ENCODE measurements at regions not wholly inside any gene's neighbourhood (a gene's known extent, or its start where the extent isn't known, plus 50 kb on each side); places are given as distances from the start of the nearest gene placed in this dataset.

GRCh38 chr9:108645520-108645919 lies 210.3 kb downstream of the ACTL7B start:
- no peak for DNase-seq (ENCODE audit: low spot score)
- no peak overlapping the region for H3K27ac ChIP-seq
- no peak overlapping the region for H2AFZ ChIP-seq
- no peaks in the 10 kb centered on the region for H3K36me3 ChIP-seq (replicated peaks; ENCODE audit: insufficient read depth, low read depth)
- H3K4me1 ChIP-seq (ENCODE audit: insufficient read depth), result no peaks in the 10 kb centered on the region
- H3K79me2 ChIP-seq, result no peaks in the 10 kb centered on the region
- no peaks in the 10 kb centered on the region for H3K27me3 ChIP-seq
- TF ChIP-seq EZH2phosphoT487 (IDR thresholded peaks at IDR 0.05; ENCODE audit: low read depth, severe bottlenecking, unreplicated experiment) (no peak), EZH2 (IDR thresholded peaks at IDR 0.05; ENCODE audit: borderline replicate concordance) (no peak)
- TF ChIP-seq, protein P1, sequence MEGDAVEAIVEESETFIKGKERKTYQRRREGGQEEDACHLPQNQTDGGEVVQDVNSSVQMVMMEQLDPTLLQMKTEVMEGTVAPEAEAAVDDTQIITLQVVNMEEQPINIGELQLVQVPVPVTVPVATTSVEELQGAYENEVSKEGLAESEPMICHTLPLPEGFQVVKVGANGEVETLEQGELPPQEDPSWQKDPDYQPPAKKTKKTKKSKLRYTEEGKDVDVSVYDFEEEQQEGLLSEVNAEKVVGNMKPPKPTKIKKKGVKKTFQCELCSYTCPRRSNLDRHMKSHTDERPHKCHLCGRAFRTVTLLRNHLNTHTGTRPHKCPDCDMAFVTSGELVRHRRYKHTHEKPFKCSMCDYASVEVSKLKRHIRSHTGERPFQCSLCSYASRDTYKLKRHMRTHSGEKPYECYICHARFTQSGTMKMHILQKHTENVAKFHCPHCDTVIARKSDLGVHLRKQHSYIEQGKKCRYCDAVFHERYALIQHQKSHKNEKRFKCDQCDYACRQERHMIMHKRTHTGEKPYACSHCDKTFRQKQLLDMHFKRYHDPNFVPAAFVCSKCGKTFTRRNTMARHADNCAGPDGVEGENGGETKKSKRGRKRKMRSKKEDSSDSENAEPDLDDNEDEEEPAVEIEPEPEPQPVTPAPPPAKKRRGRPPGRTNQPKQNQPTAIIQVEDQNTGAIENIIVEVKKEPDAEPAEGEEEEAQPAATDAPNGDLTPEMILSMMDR (IDR thresholded peaks at IDR 0.05; ENCODE audit: poor library complexity), result no peak
- 60% methylated on average over 6 of the region's 6 CpGs for WGBS (ENCODE audit: low lambda C conversion rate, missing lambda C conversion rate)
- H3K4me2 ChIP-seq, result no peak overlapping the region
- H3K9me3 ChIP-seq (ENCODE audit: low read depth), result no peaks in the 10 kb centered on the region
- no peaks in the 10 kb centered on the region for H3K9me2 ChIP-seq (replicated peaks; ENCODE audit: insufficient read depth)
- H4K20me1 ChIP-seq (ENCODE audit: insufficient read depth, poor library complexity, severe bottlenecking), result no peaks in the 10 kb centered on the region
- H3K4me3 ChIP-seq, result no peak overlapping the region

- TF ChIP-seq, protein P1 (IDR thresholded peaks at IDR 0.05; ENCODE audit: poor library complexity), result no peak
- TF ChIP-seq EZH2phosphoT487 (IDR thresholded peaks at IDR 0.05; ENCODE audit: low read depth, severe bottlenecking, unreplicated experiment) (no peak), EZH2 (IDR thresholded peaks at IDR 0.05; ENCODE audit: borderline replicate concordance) (no peak)
- Histone ChIP-seq H3K27ac (no peak overlapping the region), H3K9me2 (replicated peaks; ENCODE audit: insufficient read depth) (no peaks in the 10 kb centered on the region), H3K9me3 (ENCODE audit: low read depth) (no peaks in the 10 kb centered on the region), H3K36me3 (replicated peaks; ENCODE audit: insufficient read depth, low read depth) (no peaks in the 10 kb centered on the region), H4K20me1 (ENCODE audit: insufficient read depth, poor library complexity, severe bottlenecking) (no peaks in the 10 kb centered on the region), H3K27me3 (no peaks in the 10 kb centered on the region), H3K4me1 (ENCODE audit: insufficient read depth) (no peaks in the 10 kb centered on the region), H2AFZ (no peak overlapping the region), H3K79me2 (no peaks in the 10 kb centered on the region), H3K4me3 (no peak overlapping the region), H3K4me2 (no peak overlapping the region)
- no peak for DNase-seq (ENCODE audit: low spot score)
- 90% methylated on average over 5 of the region's 5 CpGs for WGBS (ENCODE audit: low lambda C conversion rate, missing lambda C conversion rate)
These were observed 211.9 kb downstream of the ACTL7B start for GRCh38 chr9:108643731-108644510.

GRCh38 chr9:108642871-108643270 lies 212.9 kb downstream of the ACTL7B start:
- Histone ChIP-seq H3K9me3 (ENCODE audit: low read depth) (no peaks in the 10 kb centered on the region), H3K4me2 (no peak overlapping the region), H3K27me3 (no peaks in the 10 kb centered on the region), H4K20me1 (ENCODE audit: insufficient read depth, poor library complexity, severe bottlenecking) (no peaks in the 10 kb centered on the region), H3K9me2 (replicated peaks; ENCODE audit: insufficient read depth) (no peaks in the 10 kb centered on the region), H3K4me3 (no peak overlapping the region), H3K27ac (no peak overlapping the region), H3K79me2 (no peaks in the 10 kb centered on the region), H2AFZ (no peak overlapping the region), H3K36me3 (replicated peaks; ENCODE audit: insufficient read depth, low read depth) (no peaks in the 10 kb centered on the region), H3K4me1 (ENCODE audit: insufficient read depth) (no peaks in the 10 kb centered on the region)
- TF ChIP-seq, protein P1 (IDR thresholded peaks at IDR 0.05; ENCODE audit: poor library complexity), result no peak
- no peak for TF ChIP-seq EZH2 (IDR thresholded peaks at IDR 0.05; ENCODE audit: borderline replicate concordance)
- TF ChIP-seq EZH2phosphoT487 (IDR thresholded peaks at IDR 0.05; ENCODE audit: low read depth, severe bottlenecking, unreplicated experiment), result no peak
- DNase-seq (ENCODE audit: low spot score), result no peak
- WGBS (ENCODE audit: low lambda C conversion rate, missing lambda C conversion rate), result 91% methylated on average over 3 of the region's 3 CpGs
